ENCODE measurements at regions not wholly inside any gene's neighbourhood (a gene's known extent, or its start where the extent isn't known, plus 50 kb on each side); places are given as distances from the start of the nearest gene placed in this dataset.

DNA sequence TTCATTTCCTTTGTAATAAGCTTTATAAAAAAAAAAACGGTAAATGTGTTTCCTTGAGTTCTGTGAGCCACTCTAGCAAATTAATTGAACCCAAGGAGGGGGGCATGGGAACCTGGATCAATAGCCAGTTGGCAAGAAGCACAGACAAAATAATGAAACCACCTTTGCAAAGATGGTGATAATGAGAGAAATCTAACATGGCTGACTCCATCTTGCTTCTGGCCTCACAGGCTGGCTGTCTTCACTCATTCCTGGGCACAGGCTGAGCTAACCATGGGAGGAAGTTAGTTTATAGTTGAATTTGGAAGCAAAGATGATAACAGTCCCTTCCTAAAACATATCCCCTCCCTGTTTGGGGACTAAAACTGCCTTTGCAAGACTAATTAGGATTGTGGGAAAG, 95.1 kb downstream of the B3GNT2 start:
- Mint-ChIP-seq H3K4me3 (no peak overlapping the region), H3K27me3 (ENCODE audit: low read depth) (no peaks in the 10 kb centered on the region), H3K9me3 (no peaks in the 10 kb centered on the region), H3K4me1 (ENCODE audit: low read depth) (no peaks in the 10 kb centered on the region), H3K36me3 (ENCODE audit: low read depth) (no peaks in the 10 kb centered on the region), H3K27ac (no peak overlapping the region)
- no peak for DNase-seq (ENCODE audit: low spot score)

DNA sequence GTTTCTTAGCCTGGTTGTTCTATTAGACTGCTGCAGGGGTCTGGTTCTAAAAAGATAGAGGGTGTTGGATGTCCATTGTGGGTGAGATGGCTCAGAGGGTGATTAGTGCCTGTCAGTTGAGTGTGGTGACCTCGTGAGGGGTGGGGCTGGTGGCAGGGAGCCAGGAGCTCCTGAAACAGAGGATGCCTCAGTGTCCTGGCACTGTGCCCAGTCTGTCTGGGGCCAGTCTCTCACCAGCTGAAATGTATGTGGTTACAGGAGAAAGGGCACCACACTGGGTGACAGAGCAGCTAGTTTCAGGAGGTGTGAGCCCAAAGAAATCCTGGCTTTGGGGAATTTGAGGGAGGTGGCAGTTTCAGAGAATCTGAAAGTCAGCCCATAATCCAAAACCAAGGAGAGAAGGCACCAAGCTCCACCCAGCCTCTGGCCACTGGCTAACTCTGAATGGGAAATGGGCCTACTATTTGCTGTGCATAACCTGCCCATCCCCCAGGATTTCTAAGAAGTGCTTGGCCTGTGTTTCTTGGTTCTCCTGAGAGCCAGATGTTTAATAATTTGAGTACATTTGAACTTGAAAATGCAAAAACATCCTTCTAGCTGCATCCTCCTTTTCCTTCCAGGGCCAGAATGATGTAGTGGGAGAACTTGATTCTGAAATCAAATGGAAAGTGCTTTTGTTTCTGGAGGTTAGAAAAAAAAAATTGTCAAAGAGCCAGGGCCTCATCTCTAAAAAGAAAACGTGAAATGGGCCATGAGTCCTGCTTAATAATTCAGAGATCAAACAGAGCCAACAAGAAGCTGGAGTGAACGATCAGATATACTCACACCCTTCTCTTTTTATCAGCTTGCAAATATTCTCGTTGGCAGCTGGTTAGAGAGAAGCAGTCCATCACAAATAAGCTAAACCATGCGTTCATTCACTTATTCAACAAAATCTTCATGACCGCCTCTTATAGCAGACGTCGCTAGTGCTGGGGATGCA, 92.3 kb downstream of the B3GNT2 start:
- no peaks in the 10 kb centered on the region for H3K36me3 Mint-ChIP-seq (ENCODE audit: low read depth)
- H3K4me3 Mint-ChIP-seq, result no peak overlapping the region
- H3K4me1 Mint-ChIP-seq (ENCODE audit: low read depth), result no peaks in the 10 kb centered on the region
- H3K9me3 Mint-ChIP-seq, result peaks cover 6% of the 10 kb centered on the region
- peak overlapping the region; percentile 26 for H3K27ac Mint-ChIP-seq
- H3K27me3 Mint-ChIP-seq (ENCODE audit: low read depth), result no peaks in the 10 kb centered on the region
- DNase-seq (ENCODE audit: low spot score), result no peak

DNA sequence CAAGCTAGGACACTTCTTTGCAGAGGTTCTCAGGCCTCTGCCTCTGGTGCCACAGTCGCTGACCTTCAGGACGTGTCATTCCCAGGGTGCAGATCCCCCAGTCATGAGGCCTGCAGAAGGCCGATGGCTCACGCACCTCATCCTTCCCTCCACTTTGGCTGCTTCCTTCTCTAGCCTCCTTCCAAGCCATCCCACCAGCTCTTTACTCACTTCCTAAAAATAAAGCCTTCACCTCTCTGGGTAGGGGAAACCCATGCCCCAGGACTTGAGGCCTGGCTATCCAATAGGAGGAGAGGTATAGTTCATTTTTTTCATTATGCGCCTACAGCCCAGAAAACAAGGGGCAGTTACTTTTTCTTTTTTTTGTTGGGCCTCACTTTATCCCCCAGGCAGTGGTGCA, 91.4 kb downstream of the B3GNT2 start:
- DNase-seq (ENCODE audit: low spot score), result no peak
- H3K4me1 Mint-ChIP-seq (ENCODE audit: low read depth), result no peaks in the 10 kb centered on the region

DNA sequence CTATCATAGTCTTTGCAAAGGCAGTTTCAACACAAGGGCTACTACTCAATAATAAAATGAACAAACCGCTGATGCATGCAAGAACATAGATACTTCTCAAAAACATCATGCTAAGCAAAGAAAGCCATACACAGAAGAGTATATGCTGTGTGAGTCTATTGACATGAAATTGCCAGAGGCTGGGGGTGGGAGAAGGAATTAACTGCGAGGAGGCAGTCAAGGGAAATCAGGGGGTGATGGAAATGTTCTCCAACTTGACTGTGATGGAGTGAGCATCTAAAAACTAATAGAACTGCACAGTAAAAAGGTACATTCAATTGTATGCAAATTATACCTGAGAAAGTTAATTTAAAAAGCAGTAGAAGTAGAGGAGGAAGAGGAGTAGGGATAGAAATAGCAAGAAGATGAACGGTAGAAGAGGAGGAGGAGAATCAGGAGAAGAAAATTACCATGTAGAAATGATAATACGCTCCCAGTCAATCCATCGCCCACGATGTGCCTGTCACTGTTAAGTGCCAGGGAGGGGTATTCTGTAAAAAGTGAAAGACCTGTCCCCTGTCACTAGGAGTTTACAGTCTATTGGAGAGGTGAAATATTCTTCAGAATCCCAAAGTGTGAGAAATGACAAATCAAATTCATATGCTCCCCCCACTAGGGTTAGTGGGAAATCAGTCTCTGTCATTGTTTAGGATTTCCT, 90.3 kb downstream of the B3GNT2 start:
- Mint-ChIP-seq H3K27me3 (ENCODE audit: low read depth) (peaks cover 5% of the 10 kb centered on the region), H3K9me3 (peaks cover 10% of the 10 kb centered on the region), H3K4me3 (no peak overlapping the region), H3K36me3 (ENCODE audit: low read depth) (no peaks in the 10 kb centered on the region), H3K27ac (no peak overlapping the region), H3K4me1 (ENCODE audit: low read depth) (no peaks in the 10 kb centered on the region)
- no peak for DNase-seq (ENCODE audit: low spot score)

More for the DNA sequence above, 91.4 kb downstream of the B3GNT2 start:
- Mint-ChIP-seq H3K27me3 (ENCODE audit: low read depth) (peaks cover 3% of the 10 kb centered on the region), H3K9me3 (peaks cover 9% of the 10 kb centered on the region), H3K27ac (no peak overlapping the region), H3K36me3 (ENCODE audit: low read depth) (no peaks in the 10 kb centered on the region), H3K4me3 (no peak overlapping the region)

DNA sequence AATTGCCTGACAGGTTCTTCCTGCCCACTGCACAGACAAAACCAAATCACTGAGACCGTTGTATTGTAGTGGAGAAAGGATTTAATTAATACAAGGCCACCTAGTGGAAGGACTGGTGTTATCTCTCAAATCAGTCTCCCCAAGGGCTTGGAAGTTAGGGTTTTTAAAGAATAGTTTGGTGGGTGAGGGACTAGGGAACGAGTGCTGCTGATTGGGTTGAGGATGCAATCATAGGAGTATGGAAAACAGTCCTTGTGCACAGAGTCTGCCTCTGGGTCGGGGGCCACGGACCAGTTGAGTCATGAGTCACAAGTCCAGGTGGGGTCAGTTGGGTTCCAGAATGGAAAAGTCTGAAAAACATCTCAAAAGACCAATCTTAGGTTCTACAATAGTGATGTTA, 89.1 kb downstream of the B3GNT2 start:
- peaks cover 5% of the 10 kb centered on the region for H3K27me3 Mint-ChIP-seq (ENCODE audit: low read depth)

DNA sequence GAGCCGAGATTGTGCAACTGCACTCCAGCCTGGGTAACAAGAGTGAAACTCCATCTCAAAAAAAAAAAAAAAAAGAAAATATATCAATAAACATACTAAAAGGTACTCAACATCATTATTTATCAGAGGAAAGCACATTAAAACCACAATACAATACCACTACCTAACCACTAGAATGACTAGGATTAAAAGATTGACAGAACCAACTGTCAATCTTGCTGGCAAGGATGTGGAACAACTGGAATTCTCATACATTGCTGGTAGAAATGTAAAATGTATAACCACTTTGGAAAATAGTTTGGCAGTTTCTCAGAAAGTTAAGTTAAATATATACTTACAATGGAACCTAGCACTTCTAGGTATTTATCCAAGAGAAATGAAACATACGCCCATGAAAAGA, 88.6 kb downstream of the B3GNT2 start:
- no peak for DNase-seq (ENCODE audit: low spot score)
- Mint-ChIP-seq H3K9me3 (peaks cover 20% of the 10 kb centered on the region), H3K36me3 (ENCODE audit: low read depth) (no peaks in the 10 kb centered on the region), H3K27ac (no peak overlapping the region), H3K4me1 (ENCODE audit: low read depth) (no peaks in the 10 kb centered on the region), H3K4me3 (no peak overlapping the region), H3K27me3 (ENCODE audit: low read depth) (peaks cover 5% of the 10 kb centered on the region)

More for the DNA sequence above, 89.1 kb downstream of the B3GNT2 start:
- Mint-ChIP-seq H3K27ac (no peak overlapping the region), H3K36me3 (ENCODE audit: low read depth) (no peaks in the 10 kb centered on the region), H3K9me3 (peaks cover 17% of the 10 kb centered on the region), H3K4me1 (ENCODE audit: low read depth) (no peaks in the 10 kb centered on the region), H3K4me3 (no peak overlapping the region)
- DNase-seq (ENCODE audit: low spot score), result no peak

DNA sequence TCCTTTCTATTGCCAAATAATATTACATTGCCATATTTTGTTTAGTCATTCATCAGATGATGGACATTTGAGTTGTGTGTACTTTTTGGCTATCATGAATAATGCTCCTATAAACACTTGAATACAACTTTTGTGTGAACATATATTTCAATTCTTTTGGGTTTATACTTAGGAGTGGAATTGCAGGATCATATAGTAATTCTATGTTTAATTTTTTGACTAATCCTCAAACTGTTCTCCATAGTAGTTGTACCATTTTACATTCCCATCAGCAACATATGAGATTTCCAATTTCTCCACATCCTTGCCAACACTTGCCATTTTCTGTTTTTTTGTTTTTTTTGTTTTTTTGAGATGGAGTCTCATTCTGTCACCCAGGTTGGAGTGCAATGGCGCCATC, 87.2 kb downstream of the B3GNT2 start:
- H3K4me1 Mint-ChIP-seq (ENCODE audit: low read depth), result no peaks in the 10 kb centered on the region
- peaks cover 28% of the 10 kb centered on the region for H3K9me3 Mint-ChIP-seq
- no peaks in the 10 kb centered on the region for H3K36me3 Mint-ChIP-seq (ENCODE audit: low read depth)
- H3K27ac Mint-ChIP-seq, result no peak overlapping the region
- H3K27me3 Mint-ChIP-seq (ENCODE audit: low read depth), result peaks cover 5% of the 10 kb centered on the region
- no peak for DNase-seq (ENCODE audit: low spot score)
- H3K4me3 Mint-ChIP-seq, result no peak overlapping the region

DNA sequence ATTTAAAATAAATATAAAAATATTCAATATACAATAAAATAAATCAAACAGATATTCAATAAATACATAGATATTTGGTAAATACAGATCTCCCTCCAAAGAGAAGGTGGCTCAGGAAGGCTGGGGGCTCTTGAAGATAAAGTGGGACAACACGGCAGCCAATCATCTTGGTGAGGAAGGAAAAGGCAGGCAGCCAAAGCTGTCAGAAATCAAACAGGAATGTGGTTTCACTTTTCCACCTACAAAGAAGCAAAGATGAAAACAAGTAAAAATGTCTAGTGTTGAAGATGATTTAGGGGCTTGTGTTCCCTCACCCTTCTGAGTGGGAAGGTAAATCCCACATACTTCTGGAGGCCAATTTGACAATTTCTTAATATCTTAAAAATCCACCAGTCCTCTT, 85.7 kb downstream of the B3GNT2 start:
- H3K4me1 Mint-ChIP-seq (ENCODE audit: low read depth), result no peaks in the 10 kb centered on the region
- no peak overlapping the region for H3K4me3 Mint-ChIP-seq
- peaks cover 36% of the 10 kb centered on the region for H3K9me3 Mint-ChIP-seq
- peaks cover 5% of the 10 kb centered on the region for H3K27me3 Mint-ChIP-seq (ENCODE audit: low read depth)
- DNase-seq (ENCODE audit: low spot score), result no peak
- no peak overlapping the region for H3K27ac Mint-ChIP-seq
- H3K36me3 Mint-ChIP-seq (ENCODE audit: low read depth), result no peaks in the 10 kb centered on the region

DNA sequence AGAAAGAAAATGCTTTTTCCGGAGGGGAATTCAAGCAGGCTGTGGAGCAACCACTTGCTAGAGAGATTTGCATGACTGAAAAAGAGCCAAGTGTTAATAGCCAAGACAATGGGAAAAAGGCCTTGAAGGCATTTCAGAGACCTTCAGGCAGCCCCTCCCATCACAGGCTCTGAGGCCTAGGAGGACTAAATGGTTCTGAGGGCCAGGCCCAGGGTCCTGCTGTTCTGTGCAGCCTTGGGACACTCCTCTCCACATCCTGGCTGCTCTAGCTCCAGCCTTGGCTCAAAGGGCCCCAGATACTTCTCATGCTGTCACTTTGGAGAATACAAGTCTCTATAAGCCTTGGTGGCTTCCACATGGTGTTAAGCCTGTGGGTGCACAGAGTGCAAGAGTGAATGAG, 81.8 kb downstream of the B3GNT2 start:
- Mint-ChIP-seq H3K27ac (no peak overlapping the region), H3K36me3 (ENCODE audit: low read depth) (no peaks in the 10 kb centered on the region), H3K9me3 (peaks cover 35% of the 10 kb centered on the region), H3K27me3 (ENCODE audit: low read depth) (peaks cover 5% of the 10 kb centered on the region), H3K4me1 (ENCODE audit: low read depth) (no peaks in the 10 kb centered on the region), H3K4me3 (no peak overlapping the region)
- no peak for DNase-seq (ENCODE audit: low spot score)

All from T-helper 2 cell treated with Interferon-gamma antibody and Interleukin-4, amounts not matched to agents 5 μg/mL and 100 μg/mL, for 36 hours (primary cell).